C4-2B (cell line): ENCODE measurements at regions not wholly inside any gene's neighbourhood (a gene's known extent, or its start where the extent isn't known, plus 50 kb on each side); places are given as distances from the start of the nearest gene placed in this dataset.
"Not testable (repeated sequence)": the region's sequence is repeated elsewhere in the genome, so short reads cannot be mapped to it uniquely, and the experiment has no call there.

Source experiments
- ZFX ChIP-seq: fragments of 450-650 bp; IDR thresholded peaks from 2 replicates; pipeline ENCODE4 v1.6.1; 2017
- TF ChIP-seq, protein P1 (sequence below): fragments of 450-650 bp; conservative IDR thresholded peaks from 2 replicates; pipeline ENCODE4 v1.5.1; 2017; ENCODE audit warnings: mild to moderate bottlenecking

DNA sequence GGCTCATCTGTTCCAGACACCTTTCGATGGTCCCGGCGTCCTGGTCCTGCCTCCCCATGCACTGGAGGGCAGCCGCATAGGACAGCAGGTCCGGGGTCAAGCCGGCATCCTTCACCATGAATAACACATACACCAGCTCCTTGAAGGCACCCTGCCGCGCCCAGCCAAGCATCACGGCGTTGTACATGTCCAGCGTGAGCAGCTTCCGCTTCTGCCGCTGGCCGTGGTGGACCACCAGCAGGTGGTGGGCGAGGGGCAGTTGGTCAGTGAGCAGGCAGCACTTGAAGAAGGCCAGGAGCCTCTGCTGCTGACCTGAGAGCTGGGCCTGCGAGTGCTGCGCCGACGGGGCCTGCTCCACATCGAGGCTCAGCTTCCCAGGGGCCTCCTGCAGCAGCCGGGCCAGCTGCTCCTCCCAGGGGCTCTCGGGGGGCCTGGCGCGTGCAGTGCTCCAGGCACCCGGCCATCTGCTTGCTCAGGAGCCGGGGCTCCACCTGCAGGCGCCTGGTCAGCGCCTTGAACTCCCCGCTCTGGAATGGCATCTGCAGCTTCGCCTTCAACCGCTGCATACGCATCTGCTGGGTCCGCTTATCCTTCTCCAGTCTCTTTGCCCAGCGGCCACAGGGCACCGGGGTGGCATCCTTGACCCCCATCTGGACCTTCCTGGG lies 74.7 kb upstream of the MED13 start:
- TF ChIP-seq, protein P1, sequence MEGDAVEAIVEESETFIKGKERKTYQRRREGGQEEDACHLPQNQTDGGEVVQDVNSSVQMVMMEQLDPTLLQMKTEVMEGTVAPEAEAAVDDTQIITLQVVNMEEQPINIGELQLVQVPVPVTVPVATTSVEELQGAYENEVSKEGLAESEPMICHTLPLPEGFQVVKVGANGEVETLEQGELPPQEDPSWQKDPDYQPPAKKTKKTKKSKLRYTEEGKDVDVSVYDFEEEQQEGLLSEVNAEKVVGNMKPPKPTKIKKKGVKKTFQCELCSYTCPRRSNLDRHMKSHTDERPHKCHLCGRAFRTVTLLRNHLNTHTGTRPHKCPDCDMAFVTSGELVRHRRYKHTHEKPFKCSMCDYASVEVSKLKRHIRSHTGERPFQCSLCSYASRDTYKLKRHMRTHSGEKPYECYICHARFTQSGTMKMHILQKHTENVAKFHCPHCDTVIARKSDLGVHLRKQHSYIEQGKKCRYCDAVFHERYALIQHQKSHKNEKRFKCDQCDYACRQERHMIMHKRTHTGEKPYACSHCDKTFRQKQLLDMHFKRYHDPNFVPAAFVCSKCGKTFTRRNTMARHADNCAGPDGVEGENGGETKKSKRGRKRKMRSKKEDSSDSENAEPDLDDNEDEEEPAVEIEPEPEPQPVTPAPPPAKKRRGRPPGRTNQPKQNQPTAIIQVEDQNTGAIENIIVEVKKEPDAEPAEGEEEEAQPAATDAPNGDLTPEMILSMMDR: not testable (repeated sequence)
- TF ChIP-seq ZFX: not testable (repeated sequence)
